HG03139 (cell line): ENCODE measurements at regions not wholly inside any gene's neighbourhood (a gene's known extent, or its start where the extent isn't known, plus 50 kb on each side); places are given as distances from the start of the nearest gene placed in this dataset.

Source experiments
- ATAC-seq: cut with Tn5 transposase; IDR thresholded peaks from one replicate; pipeline ENCODE4 v1.9.1; 2021; ENCODE audit not compliant: unreplicated experiment

GRCh38 chr6:113317891-113318574, 539.1 kb upstream of the MARCKS start:
- ATAC-seq, result no peak

- no peak for ATAC-seq
These were observed 538.6 kb upstream of the MARCKS start for GRCh38 chr6:113318575-113318917.

GRCh38 chr6:113320653-113321052, 536.5 kb upstream of the MARCKS start:
- ATAC-seq, result no peak

GRCh38 chr6:113326781-113327180, 530.4 kb upstream of the MARCKS start:
- ATAC-seq, result no peak

- ATAC-seq, result no peak
These were observed 528.2 kb upstream of the MARCKS start for GRCh38 chr6:113328886-113329381.

- ATAC-seq, result no peak
These were observed 527.1 kb upstream of the MARCKS start for GRCh38 chr6:113329942-113330635.

GRCh38 chr6:113330636-113330946, 526.6 kb upstream of the MARCKS start:
- no peak for ATAC-seq

GRCh38 chr6:113331021-113331420, 526.1 kb upstream of the MARCKS start:
- no peak for ATAC-seq

GRCh38 chr6:113338644-113339043, 518.5 kb upstream of the MARCKS start:
- no peak for ATAC-seq

- ATAC-seq, result no peak
These were observed 517.9 kb upstream of the MARCKS start for GRCh38 chr6:113339209-113339608.

- no peak for ATAC-seq
These were observed 516.8 kb upstream of the MARCKS start for GRCh38 chr6:113340371-113340770.

GRCh38 chr6:113343940-113344339, 513.2 kb upstream of the MARCKS start:
- no peak for ATAC-seq

- ATAC-seq, result no peak
These were observed 512.2 kb upstream of the MARCKS start for GRCh38 chr6:113344969-113345368.

- ATAC-seq, result no peak
These were observed 509.7 kb upstream of the MARCKS start for GRCh38 chr6:113347436-113347835.

GRCh38 chr6:113350461-113350860, 506.7 kb upstream of the MARCKS start:
- no peak for ATAC-seq

- ATAC-seq, result no peak
These were observed 505.8 kb upstream of the MARCKS start for GRCh38 chr6:113351173-113351834.

- no peak for ATAC-seq
These were observed 504.9 kb upstream of the MARCKS start for GRCh38 chr6:113352029-113352801.

- no peak for ATAC-seq
These were observed 504.3 kb upstream of the MARCKS start for GRCh38 chr6:113352831-113353230.

- ATAC-seq, result no peak
These were observed 503.8 kb upstream of the MARCKS start for GRCh38 chr6:113353392-113353791.

GRCh38 chr6:113354204-113354895, 502.8 kb upstream of the MARCKS start:
- ATAC-seq, result no peak

GRCh38 chr6:113356139-113356538, 501.0 kb upstream of the MARCKS start:
- ATAC-seq, result no peak
